Neuronal stem cell (in vitro differentiated cells): ENCODE measurements at regions not wholly inside any gene's neighbourhood (a gene's known extent, or its start where the extent isn't known, plus 50 kb on each side); places are given as distances from the start of the nearest gene placed in this dataset.

Experiments used
- DNase-seq: peaks from one replicate; pipeline ENCODE4 v3.0.0-alpha.2; 2013; ENCODE audit warnings: low spot score
- H2AFZ ChIP-seq: one replicate; pipeline ENCODE4 v1.6.1; 2013; ENCODE audit warnings: mild to moderate bottlenecking, low read length, inconsistent platforms
- H2AK5ac ChIP-seq: 2 replicates; pipeline ENCODE4 v1.6.1; 2013; ENCODE audit warnings: low read depth, mild to moderate bottlenecking, inconsistent platforms, low read length, moderate library complexity, mixed read lengths
- H2BK120ac ChIP-seq: 2 replicates; pipeline ENCODE4 v1.6.1; 2013; ENCODE audit warnings: low read depth, mild to moderate bottlenecking, inconsistent platforms, low read length, moderate library complexity, mixed read lengths
- H2BK12ac ChIP-seq: one replicate; pipeline ENCODE4 v1.6.1; 2013; ENCODE audit warnings: low read length, inconsistent platforms
- H2BK15ac ChIP-seq: 2 replicates; pipeline ENCODE4 v1.6.1; 2013; ENCODE audit warnings: mild to moderate bottlenecking, low read length, inconsistent platforms, mixed read lengths
- H2BK5ac ChIP-seq: one replicate; pipeline ENCODE4 v1.6.1; 2013; ENCODE audit warnings: inconsistent platforms, mild to moderate bottlenecking, low read length, moderate library complexity
- H3K14ac ChIP-seq: one replicate; pipeline ENCODE4 v1.6.1; 2013; ENCODE audit warnings: low read length, inconsistent platforms
- H3K18ac ChIP-seq: 2 replicates; pipeline ENCODE4 v1.6.1; 2013; ENCODE audit warnings: low read length, inconsistent platforms
- H3K23ac ChIP-seq: 2 replicates; pipeline ENCODE4 v1.6.1; 2013; ENCODE audit warnings: low read depth, mild to moderate bottlenecking, mixed read lengths, low read length, inconsistent platforms; ENCODE audit not compliant: poor library complexity
- H3K27ac ChIP-seq: replicated peaks from 3 replicates; pipeline ENCODE4 v1.5.1; 2013; ENCODE audit warnings: low read length, inconsistent platforms
- H3K27me3 ChIP-seq, 3 experiments: 2 replicates each; pipeline ENCODE4 v1.6.1; 2013; ENCODE audit warnings: low read length in 3 of 3, mild to moderate bottlenecking in 2 of 3, inconsistent platforms in 1 of 3, low read depth in 1 of 3, mixed read lengths in 1 of 3, moderate library complexity in 1 of 3; ENCODE audit not compliant: control insufficient read depth in 3 of 3, insufficient read depth in 3 of 3
- H3K36me3 ChIP-seq, 2 donors: replicated peaks in 1 of 2; 2 replicates each; pipeline ENCODE4 v1.6.1; 2013; ENCODE audit warnings: low read length in 2 of 2; ENCODE audit not compliant: control insufficient read depth in 2 of 2, insufficient read depth in 2 of 2
- H3K4ac ChIP-seq: 2 replicates; pipeline ENCODE4 v1.6.1; 2013; ENCODE audit warnings: inconsistent platforms, mild to moderate bottlenecking, low read length, moderate library complexity
- H3K4me1 ChIP-seq, 2 donors: 1 replicate in 1 of 2; 2 replicates in 1 of 2; pipeline ENCODE4 v1.6.1; 2013; ENCODE audit warnings: low read length in 2 of 2, low read depth in 1 of 2; ENCODE audit not compliant: control insufficient read depth in 2 of 2, insufficient read depth in 1 of 2
- H3K4me2 ChIP-seq: one replicate; pipeline ENCODE4 v1.6.1; 2013; ENCODE audit warnings: mild to moderate bottlenecking, low read length, inconsistent platforms; ENCODE audit not compliant: insufficient read depth, poor library complexity, severe bottlenecking
- H3K4me3 ChIP-seq, 2 donors: 2 replicates each; pipeline ENCODE4 v1.5.1; 2013; ENCODE audit warnings: low read length in 2 of 2, mild to moderate bottlenecking in 2 of 2, inconsistent platforms in 1 of 2, moderate library complexity in 1 of 2
- H3K79me1 ChIP-seq: one replicate; pipeline ENCODE4 v1.6.1; 2013; ENCODE audit warnings: low read depth, mild to moderate bottlenecking, inconsistent platforms, low read length, moderate library complexity
- H3K9ac ChIP-seq: one replicate; pipeline ENCODE4 v1.6.1; 2013; ENCODE audit warnings: mild to moderate bottlenecking, low read depth, low read length, inconsistent platforms; ENCODE audit not compliant: poor library complexity
- H3K9me3 ChIP-seq, 2 donors: replicated peaks in 1 of 2; 2 replicates each; pipeline versions ENCODE3 to v1.6.1; 2013; ENCODE audit warnings: low read length in 2 of 2, mild to moderate bottlenecking in 2 of 2, inconsistent platforms in 1 of 2, low read depth in 1 of 2, mixed read lengths in 1 of 2, moderate library complexity in 1 of 2; ENCODE audit not compliant: control insufficient read depth in 2 of 2, insufficient read depth in 1 of 2
- H4K8ac ChIP-seq: one replicate; pipeline ENCODE4 v1.6.1; 2013; ENCODE audit warnings: low read depth, mild to moderate bottlenecking, inconsistent platforms, low read length, moderate library complexity
- H4K91ac ChIP-seq: one replicate; pipeline ENCODE4 v1.6.1; 2013; ENCODE audit warnings: low read length, low read depth, mild to moderate bottlenecking, inconsistent platforms; ENCODE audit not compliant: poor library complexity
- WGBS, 2 donors: extraction: QIAGEN DNeasy Blood & Tissue Kit; methylation state at CpG; one replicate each; pipeline ENCODE4 v1.1.7; 2013; ENCODE audit warnings: missing lambda C conversion rate in 2 of 2, mixed read lengths in 1 of 2; ENCODE audit not compliant: insufficient read length in 2 of 2, insufficient replicate concordance in 1 of 2; ENCODE audit errors: extremely low coverage in 2 of 2; 5-methylcytosine and 5-hydroxymethylcytosine counted together

DNA sequence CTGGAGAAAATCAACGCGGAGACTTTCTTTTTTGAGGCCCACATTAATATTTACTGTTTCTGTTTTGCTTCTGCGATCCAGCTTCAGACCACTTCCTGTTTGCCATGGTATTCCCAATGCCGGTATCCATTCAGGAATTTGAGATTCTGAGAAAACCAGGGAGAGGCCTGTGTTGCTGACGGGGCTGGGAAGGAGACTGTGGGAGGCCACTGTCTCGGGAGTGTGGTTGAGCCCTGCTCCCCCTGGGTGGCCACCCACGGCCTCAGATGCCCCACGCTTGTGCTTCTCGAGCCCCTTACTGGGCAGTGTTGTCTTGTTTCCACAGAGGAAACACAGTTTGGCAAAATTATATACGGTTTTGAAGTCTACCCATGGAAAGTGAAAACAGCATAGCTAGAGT, 403.6 kb upstream of the IRX2 start:
- H3K36me3 ChIP-seq = no peaks in the 10 kb centered on the region
- H2AFZ ChIP-seq = peak overlapping the region; percentile 63
- H4K8ac ChIP-seq = no peak overlapping the region
- peaks cover 0 to 2% of the 10 kb centered on the region in 2 donors for H3K9me3 ChIP-seq
- no peak for DNase-seq
- no peak overlapping the region for H3K23ac ChIP-seq
- no peak overlapping the region for H2AK5ac ChIP-seq
- no peak overlapping the region for H3K9ac ChIP-seq
- no peaks in the 10 kb centered on the region for H3K27me3 ChIP-seq
- H4K91ac ChIP-seq = no peak overlapping the region
- no peak overlapping the region for H3K14ac ChIP-seq
- no peak overlapping the region for H2BK120ac ChIP-seq
- no peak overlapping the region for H3K4me3 ChIP-seq
- no peaks in the 10 kb centered on the region for H3K79me1 ChIP-seq
- no peaks in the 10 kb centered on the region for H3K4me1 ChIP-seq
- peak overlapping the region; percentile 46 for H3K18ac ChIP-seq
- no peak overlapping the region for H3K27ac ChIP-seq
- H2BK5ac ChIP-seq = no peak overlapping the region
- H2BK12ac ChIP-seq = no peak overlapping the region
- no peak overlapping the region for H2BK15ac ChIP-seq
- H3K4ac ChIP-seq = no peak overlapping the region
- H3K4me2 ChIP-seq = no peak overlapping the region
- WGBS, 2 donors = no CpG with 5 or more reads among the region's 10 CpGs

DNA sequence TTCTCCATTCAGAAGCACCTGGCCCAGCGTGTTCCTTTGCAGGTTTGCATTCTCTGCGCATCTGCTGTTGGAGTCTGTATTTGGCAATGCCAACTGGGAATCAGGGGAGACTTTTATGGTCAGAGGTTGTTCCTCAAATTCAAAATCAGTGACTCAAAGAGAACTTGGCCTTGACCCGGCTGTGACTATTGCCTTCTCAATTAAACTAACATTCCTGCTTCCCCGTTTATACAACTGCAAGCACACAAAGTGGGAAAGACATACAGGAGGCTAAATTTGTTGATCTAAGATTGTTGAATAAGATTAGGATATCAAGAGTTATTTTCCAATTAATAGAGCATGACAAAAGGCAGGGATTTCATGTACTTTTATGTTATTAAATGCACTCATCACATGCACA, 402.4 kb upstream of the IRX2 start:
- no peak overlapping the region for H4K91ac ChIP-seq
- no peak overlapping the region for H2BK15ac ChIP-seq
- no peak overlapping the region for H3K23ac ChIP-seq
- no peaks in the 10 kb centered on the region for H3K27me3 ChIP-seq
- no peak overlapping the region for H3K4me3 ChIP-seq
- no peak overlapping the region for H3K18ac ChIP-seq
- no peak overlapping the region for H3K14ac ChIP-seq
- no CpG with 5 or more reads among the region's 4 CpGs for WGBS, 2 donors
- H3K36me3 ChIP-seq = no peaks in the 10 kb centered on the region
- no peak overlapping the region for H2AK5ac ChIP-seq
- H3K4me2 ChIP-seq = no peak overlapping the region
- peaks cover 0 to 2% of the 10 kb centered on the region in 2 donors for H3K9me3 ChIP-seq
- no peak overlapping the region for H2BK120ac ChIP-seq
- no peak overlapping the region for H2AFZ ChIP-seq
- DNase-seq = no peak
- H4K8ac ChIP-seq = no peak overlapping the region
- no peak overlapping the region for H3K9ac ChIP-seq
- H2BK12ac ChIP-seq = no peak overlapping the region
- H3K27ac ChIP-seq = no peak overlapping the region
- no peaks in the 10 kb centered on the region for H3K4me1 ChIP-seq
- H2BK5ac ChIP-seq = no peak overlapping the region
- no peaks in the 10 kb centered on the region for H3K79me1 ChIP-seq
- H3K4ac ChIP-seq = no peak overlapping the region

DNA sequence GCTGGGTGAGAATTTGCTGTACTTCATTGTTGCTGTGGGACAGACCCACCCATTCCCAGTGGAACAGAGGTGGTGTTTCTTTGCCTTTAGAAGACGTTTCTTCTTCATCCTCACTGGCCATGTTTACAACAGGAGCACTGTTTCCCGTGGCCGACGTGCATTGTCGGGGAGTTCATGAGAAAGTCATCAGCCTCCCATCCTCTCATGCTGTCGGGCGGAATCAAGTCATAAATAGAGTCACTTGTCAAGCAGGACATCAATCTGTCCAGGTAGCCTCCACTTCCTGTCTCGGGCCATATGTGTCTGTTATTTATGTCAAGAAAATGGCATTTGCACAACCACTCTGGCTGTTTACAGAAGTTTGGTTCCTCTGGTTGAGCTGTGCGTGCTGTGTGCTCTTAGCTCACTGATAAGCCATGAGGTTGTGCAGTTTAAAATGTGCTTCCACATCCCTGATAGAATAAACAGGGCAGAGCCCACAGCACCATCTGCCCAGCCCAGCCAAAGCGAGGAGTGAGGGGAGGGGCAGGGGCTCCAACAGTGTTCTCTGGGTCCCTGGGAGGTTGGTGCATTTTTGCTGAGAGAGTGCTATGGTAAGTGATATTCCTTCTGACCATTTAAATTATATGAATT, 401.9 kb upstream of the IRX2 start:
- no peak overlapping the region for H2BK5ac ChIP-seq
- no peaks in the 10 kb centered on the region for H3K79me1 ChIP-seq
- no peak for DNase-seq
- H2AFZ ChIP-seq = no peak overlapping the region
- H2BK120ac ChIP-seq = no peak overlapping the region
- no peak overlapping the region for H4K91ac ChIP-seq
- no peak overlapping the region for H3K9ac ChIP-seq
- no peak overlapping the region for H3K4me2 ChIP-seq
- H3K23ac ChIP-seq = no peak overlapping the region
- no peak overlapping the region for H4K8ac ChIP-seq
- peak overlapping the region; percentile 54 for H3K4ac ChIP-seq
- no peak overlapping the region for H3K27ac ChIP-seq
- H3K9me3 ChIP-seq = peaks cover 0 to 2% of the 10 kb centered on the region in 2 donors
- H3K36me3 ChIP-seq = no peaks in the 10 kb centered on the region
- no peak overlapping the region for H3K4me3 ChIP-seq
- no peak overlapping the region for H2BK12ac ChIP-seq
- H2AK5ac ChIP-seq = no peak overlapping the region
- no peak overlapping the region for H3K14ac ChIP-seq
- H3K18ac ChIP-seq = peak overlapping the region; percentile 5
- no peak overlapping the region for H2BK15ac ChIP-seq
- H3K4me1 ChIP-seq = no peaks in the 10 kb centered on the region
- WGBS, 2 donors = no CpG with 5 or more reads among the region's 10 CpGs
- no peaks in the 10 kb centered on the region for H3K27me3 ChIP-seq

DNA sequence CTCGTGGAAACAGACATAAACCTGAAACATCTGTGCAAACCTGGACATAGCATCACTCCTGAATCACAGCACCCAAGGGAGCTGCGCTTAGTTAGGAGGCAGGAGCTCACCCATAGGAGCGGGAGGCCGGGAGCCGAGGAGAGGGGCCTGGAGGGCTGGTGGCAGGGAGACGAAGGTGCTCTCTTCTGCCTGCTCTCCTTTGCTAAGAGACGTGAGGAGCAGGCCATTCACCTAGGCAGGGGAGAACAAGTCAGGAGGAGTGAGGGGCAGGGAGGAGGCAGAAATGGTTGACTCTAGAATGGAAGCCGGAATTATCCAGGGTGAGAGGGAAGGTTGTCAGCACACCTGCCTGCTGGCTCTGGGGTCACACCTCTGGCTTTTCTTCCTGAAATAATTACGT, 398.4 kb upstream of the IRX2 start:
- Histone ChIP-seq H3K9ac (no peak overlapping the region), H3K27me3 (no peaks in the 10 kb centered on the region), H2BK12ac (no peak overlapping the region), H3K23ac (peak overlapping the region; percentile 44), H4K91ac (no peak overlapping the region), H2AK5ac (no peak overlapping the region), H2AFZ (no peak overlapping the region), H3K36me3 (no peaks in the 10 kb centered on the region), H3K4me3 (no peak overlapping the region), H3K4ac (no peak overlapping the region), H3K4me1 (no peaks in the 10 kb centered on the region), H4K8ac (no peak overlapping the region), H3K27ac (no peak overlapping the region), H2BK15ac (no peak overlapping the region), H2BK5ac (no peak overlapping the region), H2BK120ac (no peak overlapping the region), H3K79me1 (no peaks in the 10 kb centered on the region), H3K9me3 (no peaks in the 10 kb centered on the region), H3K14ac (no peak overlapping the region), H3K4me2 (no peak overlapping the region), H3K18ac (no peak overlapping the region)
- no CpG with 5 or more reads among the region's 9 CpGs for WGBS, 2 donors
- no peak for DNase-seq
